OCI-LY3 (cell line): ENCODE measurements at regions not wholly inside any gene's neighbourhood (a gene's known extent, or its start where the extent isn't known, plus 50 kb on each side); places are given as distances from the start of the nearest gene placed in this dataset.
A peak's percentile ranks its signal among the peaks of the same experiment; 100 is the strongest.

Experiments used
- H2AFZ ChIP-seq: fragments of 200-600, 300-600 bp; shearing (Covaris generic); 2 replicates; pipeline ENCODE4 v1.6.0; 2014; ENCODE audit warnings: antibody characterized with exemption, low read depth, low read length
- H3K27ac ChIP-seq: fragments of 200-600, 300-600 bp; sonication (generic); 2 replicates; pipeline ENCODE4 v1.5.1; 2014; ENCODE audit warnings: mild to moderate bottlenecking, low read length, moderate library complexity, mixed read lengths
- H3K27me3 ChIP-seq: fragments of 200-600, 300-600 bp; sonication (generic); 2 replicates; pipeline ENCODE4 v1.6.1; 2014; ENCODE audit warnings: low read depth, low read length, mixed read lengths
- H3K36me3 ChIP-seq: fragments of 200-600, 300-600 bp; sonication (generic); replicated peaks from 2 replicates; pipeline ENCODE3; 2014; ENCODE audit warnings: low read depth, low read length, mixed read lengths
- H3K4me1 ChIP-seq: fragments of 300-600, 200-600 bp; sonication (generic); 2 replicates; pipeline ENCODE4 v1.6.1; 2014; ENCODE audit warnings: low read length, mixed read lengths
- H3K4me2 ChIP-seq: fragments of 200-600, 300-600 bp; sonication (generic); 2 replicates; pipeline ENCODE4 v1.6.1; 2014; ENCODE audit warnings: low read length, mixed read lengths
- H3K4me3 ChIP-seq: fragments of 300-600, 200-600 bp; sonication (generic); 2 replicates; pipeline ENCODE4 v1.5.1; 2014; ENCODE audit warnings: antibody characterized with exemption, mild to moderate bottlenecking, low read length, moderate library complexity
- H3K79me2 ChIP-seq: fragments of 300-600, 200-600 bp; shearing (Covaris generic); 2 replicates; pipeline ENCODE4 v1.6.1; 2014; ENCODE audit warnings: mild to moderate bottlenecking, low read length, mixed read lengths
- H3K9ac ChIP-seq: fragments of 300-600, 200-600 bp; shearing (Covaris generic); 2 replicates; pipeline ENCODE4 v1.6.0; 2014; ENCODE audit warnings: mild to moderate bottlenecking, low read length, moderate library complexity
- H3K9me3 ChIP-seq: fragments of 200-600, 300-600 bp; shearing (Covaris generic); 2 replicates; pipeline ENCODE4 v1.6.1; 2014; ENCODE audit warnings: low read length, mixed read lengths; ENCODE audit not compliant: insufficient read depth
- H4K20me1 ChIP-seq: fragments of 200-600, 300-600 bp; sonication (generic); 2 replicates; pipeline ENCODE4 v1.6.1; 2016; ENCODE audit warnings: low read length, mixed read lengths; ENCODE audit not compliant: insufficient read depth
- EZH2phosphoT487 ChIP-seq: fragments of 200-600 bp; shearing (Covaris generic); IDR thresholded peaks from 2 replicates; pipeline ENCODE4 v1.6.1; 2018; ENCODE audit warnings: antibody characterized with exemption, mixed run types, low read depth
- TF ChIP-seq, protein P1 (sequence below): fragments of 200-600, 300-600 bp; sonication (generic); IDR thresholded peaks from 2 replicates; pipeline ENCODE4 v1.5.1; 2014; ENCODE audit warnings: antibody characterized with exemption, low read length, low read depth

DNA sequence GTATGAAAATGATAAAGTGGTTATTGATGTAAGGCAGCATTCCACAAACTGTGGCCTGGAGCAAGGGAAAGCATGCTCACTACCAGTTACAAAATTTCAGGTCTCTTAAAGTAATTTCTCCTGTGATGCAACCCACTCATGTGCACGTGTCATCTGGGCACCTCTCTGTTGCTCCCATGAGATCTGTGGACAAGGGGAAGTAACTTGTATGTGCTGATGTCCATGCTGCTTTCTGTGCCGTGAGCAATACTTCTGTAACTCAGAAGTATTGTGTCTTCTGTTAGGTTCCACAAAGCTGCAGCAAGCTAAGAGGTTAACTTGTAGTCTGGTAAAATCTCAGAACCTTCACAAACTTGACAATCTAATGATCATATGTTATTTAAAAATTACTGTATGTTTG lies 930.0 kb upstream of the SLITRK6 start:
- no peaks in the 10 kb centered on the region for H3K79me2 ChIP-seq
- no peak for TF ChIP-seq EZH2phosphoT487
- TF ChIP-seq, protein P1, sequence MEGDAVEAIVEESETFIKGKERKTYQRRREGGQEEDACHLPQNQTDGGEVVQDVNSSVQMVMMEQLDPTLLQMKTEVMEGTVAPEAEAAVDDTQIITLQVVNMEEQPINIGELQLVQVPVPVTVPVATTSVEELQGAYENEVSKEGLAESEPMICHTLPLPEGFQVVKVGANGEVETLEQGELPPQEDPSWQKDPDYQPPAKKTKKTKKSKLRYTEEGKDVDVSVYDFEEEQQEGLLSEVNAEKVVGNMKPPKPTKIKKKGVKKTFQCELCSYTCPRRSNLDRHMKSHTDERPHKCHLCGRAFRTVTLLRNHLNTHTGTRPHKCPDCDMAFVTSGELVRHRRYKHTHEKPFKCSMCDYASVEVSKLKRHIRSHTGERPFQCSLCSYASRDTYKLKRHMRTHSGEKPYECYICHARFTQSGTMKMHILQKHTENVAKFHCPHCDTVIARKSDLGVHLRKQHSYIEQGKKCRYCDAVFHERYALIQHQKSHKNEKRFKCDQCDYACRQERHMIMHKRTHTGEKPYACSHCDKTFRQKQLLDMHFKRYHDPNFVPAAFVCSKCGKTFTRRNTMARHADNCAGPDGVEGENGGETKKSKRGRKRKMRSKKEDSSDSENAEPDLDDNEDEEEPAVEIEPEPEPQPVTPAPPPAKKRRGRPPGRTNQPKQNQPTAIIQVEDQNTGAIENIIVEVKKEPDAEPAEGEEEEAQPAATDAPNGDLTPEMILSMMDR, result no peak
- H4K20me1 ChIP-seq, result no peaks in the 10 kb centered on the region
- no peak overlapping the region for H3K9ac ChIP-seq
- H3K4me2 ChIP-seq, result 0 out of 2 replicates have a peak overlapping the region, but pooled peaks have one; percentile 0
- no peak overlapping the region for H3K27ac ChIP-seq
- H3K4me1 ChIP-seq, result peaks cover 10% of the 10 kb centered on the region
- H3K36me3 ChIP-seq, result no peaks in the 10 kb centered on the region
- no peak overlapping the region for H2AFZ ChIP-seq
- H3K27me3 ChIP-seq, result no peaks in the 10 kb centered on the region
- H3K4me3 ChIP-seq, result no peak overlapping the region
- no peaks in the 10 kb centered on the region for H3K9me3 ChIP-seq

DNA sequence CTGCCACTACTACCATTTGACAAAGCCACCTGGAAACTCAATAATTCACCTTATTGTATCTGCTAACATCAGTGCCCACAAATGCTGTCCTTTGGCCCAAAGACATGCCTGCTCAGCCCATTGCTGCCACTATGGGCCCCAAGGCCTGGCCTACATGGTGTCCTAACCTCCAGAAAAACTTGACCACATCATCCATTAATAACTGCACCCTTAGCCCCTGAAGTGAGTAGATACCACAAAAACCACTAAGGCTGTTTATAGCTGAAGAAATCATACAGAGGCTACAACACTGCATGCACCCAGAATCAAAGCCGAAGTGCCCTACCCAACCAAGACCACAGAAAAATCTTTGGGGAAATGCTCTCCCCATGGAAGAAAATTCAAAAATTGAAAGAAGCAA lies 932.8 kb upstream of the SLITRK6 start:
- Histone ChIP-seq H3K27ac (no peak overlapping the region), H3K4me3 (no peak overlapping the region), H3K36me3 (no peaks in the 10 kb centered on the region), H3K27me3 (no peaks in the 10 kb centered on the region), H4K20me1 (no peaks in the 10 kb centered on the region), H3K4me2 (no peak overlapping the region), H3K4me1 (peaks cover 10% of the 10 kb centered on the region), H3K9ac (no peak overlapping the region), H3K9me3 (no peaks in the 10 kb centered on the region; the same call in 1 of the 2 replicates), H2AFZ (no peak overlapping the region), H3K79me2 (no peaks in the 10 kb centered on the region)
- TF ChIP-seq, protein P1, result no peak
- TF ChIP-seq EZH2phosphoT487, result no peak

DNA sequence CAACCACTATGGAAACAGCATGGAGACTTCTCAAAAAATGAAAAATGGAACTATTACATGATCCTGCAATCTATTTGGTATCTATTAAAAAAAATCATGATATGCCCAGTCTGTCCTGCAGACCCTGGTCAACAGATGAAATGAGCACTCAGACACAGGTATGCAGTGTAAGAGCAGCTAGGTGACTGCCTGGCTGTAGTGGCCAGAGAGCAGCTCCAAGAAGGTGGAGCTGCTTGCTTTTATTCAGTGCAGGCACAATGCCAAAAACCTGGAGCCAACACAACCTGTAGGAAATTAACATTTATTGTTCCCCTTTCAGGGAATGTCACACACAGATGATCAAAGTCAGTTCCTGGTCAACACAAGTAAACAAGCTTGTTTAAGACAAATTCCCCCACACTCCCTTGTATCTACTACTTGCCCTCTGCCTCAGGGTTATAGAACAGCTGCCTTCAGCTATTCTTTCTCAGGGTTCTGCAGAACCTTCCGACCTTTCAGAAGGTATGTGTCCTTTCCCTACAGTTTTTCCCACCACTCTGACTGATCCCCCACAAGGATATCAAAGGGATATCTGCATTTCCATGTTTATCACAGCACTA lies 933.7 kb upstream of the SLITRK5 start:
- Histone ChIP-seq H3K27ac (no peak overlapping the region), H3K4me1 (no peaks in the 10 kb centered on the region), H3K27me3 (no peaks in the 10 kb centered on the region), H4K20me1 (no peaks in the 10 kb centered on the region), H3K36me3 (no peaks in the 10 kb centered on the region), H3K9ac (no peak overlapping the region), H2AFZ (no peak overlapping the region), H3K79me2 (no peaks in the 10 kb centered on the region), H3K4me3 (no peak overlapping the region), H3K9me3 (peaks cover 6% of the 10 kb centered on the region; the same call in 1 of the 2 replicates), H3K4me2 (no peak overlapping the region)
- TF ChIP-seq, protein P1, result no peak
- no peak for TF ChIP-seq EZH2phosphoT487

DNA sequence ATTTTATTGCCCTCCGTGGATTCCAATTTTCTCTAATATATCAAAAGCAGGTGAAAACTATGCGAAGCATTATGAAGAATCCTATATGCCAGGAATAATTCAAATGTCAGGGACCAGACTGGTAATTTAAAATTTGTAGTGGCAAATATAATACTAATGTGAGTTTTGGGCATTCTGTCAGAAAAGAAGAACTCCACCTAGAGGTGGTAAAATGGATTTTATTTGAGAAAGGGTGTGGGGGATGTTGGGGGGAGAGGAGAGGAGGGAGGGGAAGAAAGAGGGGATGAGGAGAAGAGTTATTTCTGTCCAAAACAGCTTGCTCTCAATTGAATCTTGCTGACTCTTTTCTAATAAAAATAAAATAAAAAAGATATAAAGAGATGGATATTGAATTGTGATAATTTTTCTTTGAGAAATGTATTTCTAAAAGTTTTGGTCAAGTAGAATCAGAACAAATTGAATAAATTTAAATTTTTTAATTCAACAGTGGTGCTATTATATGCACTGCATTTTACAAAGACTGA lies 929.3 kb upstream of the SLITRK5 start:
- H3K36me3 ChIP-seq, result no peaks in the 10 kb centered on the region
- no peaks in the 10 kb centered on the region for H3K79me2 ChIP-seq
- no peak overlapping the region for H3K9ac ChIP-seq
- H4K20me1 ChIP-seq, result no peaks in the 10 kb centered on the region
- TF ChIP-seq EZH2phosphoT487, result no peak
- TF ChIP-seq, protein P1, result peak; percentile 47
- no peak overlapping the region for H3K4me2 ChIP-seq
- H3K9me3 ChIP-seq, result peaks cover 6% of the 10 kb centered on the region; the same call in 1 of the 2 replicates
- H3K27me3 ChIP-seq, result no peaks in the 10 kb centered on the region
- H3K4me1 ChIP-seq, result no peaks in the 10 kb centered on the region
- no peak overlapping the region for H2AFZ ChIP-seq
- H3K4me3 ChIP-seq, result no peak overlapping the region
- no peak overlapping the region for H3K27ac ChIP-seq
